ENCODE measurements at regions not wholly inside any gene's neighbourhood (a gene's known extent, or its start where the extent isn't known, plus 50 kb on each side); places are given as distances from the start of the nearest gene placed in this dataset.

GRCh38 chr16:51426276-51426675 lies 275.2 kb upstream of the SALL1 start:
- H3K4me3 ChIP-seq (ENCODE audit: low read length, poor library complexity, severe bottlenecking): no peak overlapping the region

GRCh38 chr16:51420247-51420646 lies 269.2 kb upstream of the SALL1 start:
- Histone ChIP-seq H3K4me3 (ENCODE audit: low read length, poor library complexity, severe bottlenecking) (no peak overlapping the region), H3F3A (ENCODE audit: low read depth) (no peaks in the 10 kb centered on the region), H3K9me3 (ENCODE audit: insufficient read depth, low read depth, low read length) (no peaks in the 10 kb centered on the region), H3K79me2 (ENCODE audit: insufficient read depth, low read length) (no peaks in the 10 kb centered on the region), H2AFZ (ENCODE audit: low read length) (no peak overlapping the region), H3K9me2 (replicated peaks; ENCODE audit: low read depth, low read length) (no peaks in the 10 kb centered on the region), H3K36me3 (ENCODE audit: insufficient read depth, low read length) (no peaks in the 10 kb centered on the region), H4K20me1 (ENCODE audit: insufficient read depth, low read length, poor library complexity, severe bottlenecking) (no peaks in the 10 kb centered on the region), H3K4me2 (ENCODE audit: low read depth, low read length, poor library complexity, severe bottlenecking) (no peak overlapping the region), H3K27me3 (ENCODE audit: insufficient read depth, low read length, poor library complexity, severe bottlenecking) (no peaks in the 10 kb centered on the region), H3K9ac (ENCODE audit: low read depth, low read length, poor library complexity, severe bottlenecking) (no peak overlapping the region), H3K4me1 (ENCODE audit: insufficient read depth, low read length, poor library complexity, severe bottlenecking) (no peaks in the 10 kb centered on the region)
- TF ChIP-seq EZH2phosphoT487 (IDR thresholded peaks at IDR 0.05; ENCODE audit: borderline replicate concordance): no peak
- TF ChIP-seq CTCF (conservative IDR thresholded peaks at IDR 0.05; ENCODE audit: low read length): no peak

More at GRCh38 chr16:51426276-51426675, 275.2 kb upstream of the SALL1 start:
- no peaks in the 10 kb centered on the region for H4K20me1 ChIP-seq (ENCODE audit: insufficient read depth, low read length, poor library complexity, severe bottlenecking)
- H3K4me2 ChIP-seq (ENCODE audit: low read depth, low read length, poor library complexity, severe bottlenecking): no peak overlapping the region
- no peaks in the 10 kb centered on the region for H3K4me1 ChIP-seq (ENCODE audit: insufficient read depth, low read length, poor library complexity, severe bottlenecking)
- no peak overlapping the region for H3K9ac ChIP-seq (ENCODE audit: low read depth, low read length, poor library complexity, severe bottlenecking)
- H3K9me2 ChIP-seq (replicated peaks; ENCODE audit: low read depth, low read length): no peaks in the 10 kb centered on the region
- TF ChIP-seq CTCF (conservative IDR thresholded peaks at IDR 0.05; ENCODE audit: low read length) (no peak), EZH2phosphoT487 (IDR thresholded peaks at IDR 0.05; ENCODE audit: borderline replicate concordance) (no peak)
- no peaks in the 10 kb centered on the region for H3K27me3 ChIP-seq (ENCODE audit: insufficient read depth, low read length, poor library complexity, severe bottlenecking)
- no peaks in the 10 kb centered on the region for H3F3A ChIP-seq (ENCODE audit: low read depth)
- H3K79me2 ChIP-seq (ENCODE audit: insufficient read depth, low read length): no peaks in the 10 kb centered on the region
- no peaks in the 10 kb centered on the region for H3K36me3 ChIP-seq (ENCODE audit: insufficient read depth, low read length)
- H3K9me3 ChIP-seq (ENCODE audit: insufficient read depth, low read depth, low read length): no peaks in the 10 kb centered on the region; the same call in 1 of the 2 replicates
- H2AFZ ChIP-seq (ENCODE audit: low read length): no peak overlapping the region

GRCh38 chr16:51419768-51420167 lies 268.7 kb upstream of the SALL1 start:
- Histone ChIP-seq H2AFZ (ENCODE audit: low read length) (no peak overlapping the region), H3F3A (ENCODE audit: low read depth) (no peaks in the 10 kb centered on the region), H3K36me3 (ENCODE audit: insufficient read depth, low read length) (no peaks in the 10 kb centered on the region), H3K4me2 (ENCODE audit: low read depth, low read length, poor library complexity, severe bottlenecking) (no peak overlapping the region), H3K4me3 (ENCODE audit: low read length, poor library complexity, severe bottlenecking) (no peak overlapping the region), H3K9ac (ENCODE audit: low read depth, low read length, poor library complexity, severe bottlenecking) (no peak overlapping the region), H3K9me2 (replicated peaks; ENCODE audit: low read depth, low read length) (no peaks in the 10 kb centered on the region), H3K27me3 (ENCODE audit: insufficient read depth, low read length, poor library complexity, severe bottlenecking) (no peaks in the 10 kb centered on the region), H3K4me1 (ENCODE audit: insufficient read depth, low read length, poor library complexity, severe bottlenecking) (no peaks in the 10 kb centered on the region), H3K9me3 (ENCODE audit: insufficient read depth, low read depth, low read length) (no peaks in the 10 kb centered on the region), H4K20me1 (ENCODE audit: insufficient read depth, low read length, poor library complexity, severe bottlenecking) (no peaks in the 10 kb centered on the region), H3K79me2 (ENCODE audit: insufficient read depth, low read length) (no peaks in the 10 kb centered on the region)
- no peak for TF ChIP-seq CTCF (conservative IDR thresholded peaks at IDR 0.05; ENCODE audit: low read length)
- no peak for TF ChIP-seq EZH2phosphoT487 (IDR thresholded peaks at IDR 0.05; ENCODE audit: borderline replicate concordance)
